Glutamatergic neuron (in vitro differentiated cells): ENCODE measurements at regions not wholly inside any gene's neighbourhood (a gene's known extent, or its start where the extent isn't known, plus 50 kb on each side); places are given as distances from the start of the nearest gene placed in this dataset.

Source experiments
- DNase-seq: peaks from one replicate; pipeline ENCODE4 v3.0.0; 2022
- H3K27ac Mint-ChIP-seq: one replicate; pipeline ENCODE4 v1.8.0; 2020; ENCODE audit warnings: mild to moderate bottlenecking, mixed read lengths, inconsistent platforms; ENCODE audit not compliant: unreplicated experiment
- H3K27me3 Mint-ChIP-seq: one replicate; pipeline ENCODE4 v1.8.0; 2020; ENCODE audit warnings: mild to moderate bottlenecking, moderate library complexity, mixed read lengths, inconsistent platforms; ENCODE audit not compliant: unreplicated experiment
- H3K36me3 Mint-ChIP-seq: one replicate; pipeline ENCODE4 v1.8.0; 2020; ENCODE audit warnings: mild to moderate bottlenecking, mixed read lengths, inconsistent platforms; ENCODE audit not compliant: unreplicated experiment
- H3K4me1 Mint-ChIP-seq: one replicate; pipeline ENCODE4 v1.8.0; 2020; ENCODE audit warnings: mild to moderate bottlenecking, low read depth, mixed read lengths, inconsistent platforms; ENCODE audit not compliant: unreplicated experiment
- H3K4me3 Mint-ChIP-seq: one replicate; pipeline ENCODE4 v1.8.0; 2020; ENCODE audit warnings: mild to moderate bottlenecking, mixed read lengths, inconsistent platforms; ENCODE audit not compliant: unreplicated experiment
- H3K9me3 Mint-ChIP-seq: one replicate; pipeline ENCODE4 v1.8.0; 2020; ENCODE audit warnings: mild to moderate bottlenecking, moderate library complexity, mixed read lengths, inconsistent platforms; ENCODE audit not compliant: unreplicated experiment
- TF ChIP-seq, protein P1 (sequence below): fragments of 200-600 bp; sonication (generic); IDR thresholded peaks from one replicate; pipeline ENCODE4 v1.5.0; 2021; ENCODE audit not compliant: partially characterized antibody, unreplicated experiment

DNA sequence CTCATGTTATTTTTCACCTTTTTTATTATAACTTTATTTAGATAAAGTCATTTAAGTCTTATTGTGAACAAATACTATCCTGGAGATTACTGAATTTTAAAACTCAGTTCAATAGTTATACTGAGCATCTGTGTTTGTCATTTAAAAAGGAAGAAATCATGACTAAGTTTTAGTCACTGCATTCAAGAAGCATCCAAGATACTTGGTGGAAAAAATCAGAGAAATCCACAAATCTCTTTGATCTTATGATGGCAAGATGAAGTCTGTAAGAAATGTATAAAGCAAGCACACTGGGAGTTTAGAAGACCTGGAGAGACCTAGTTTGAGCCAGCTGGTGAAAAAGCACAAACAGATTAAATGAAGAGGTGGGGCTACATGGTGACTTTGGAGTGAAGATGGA lies 529.8 kb upstream of the IGFBP3 start:
- no peak for DNase-seq
- H3K4me1 Mint-ChIP-seq = no peaks in the 10 kb centered on the region
- peaks cover 3% of the 10 kb centered on the region for H3K27me3 Mint-ChIP-seq
- TF ChIP-seq, protein P1, sequence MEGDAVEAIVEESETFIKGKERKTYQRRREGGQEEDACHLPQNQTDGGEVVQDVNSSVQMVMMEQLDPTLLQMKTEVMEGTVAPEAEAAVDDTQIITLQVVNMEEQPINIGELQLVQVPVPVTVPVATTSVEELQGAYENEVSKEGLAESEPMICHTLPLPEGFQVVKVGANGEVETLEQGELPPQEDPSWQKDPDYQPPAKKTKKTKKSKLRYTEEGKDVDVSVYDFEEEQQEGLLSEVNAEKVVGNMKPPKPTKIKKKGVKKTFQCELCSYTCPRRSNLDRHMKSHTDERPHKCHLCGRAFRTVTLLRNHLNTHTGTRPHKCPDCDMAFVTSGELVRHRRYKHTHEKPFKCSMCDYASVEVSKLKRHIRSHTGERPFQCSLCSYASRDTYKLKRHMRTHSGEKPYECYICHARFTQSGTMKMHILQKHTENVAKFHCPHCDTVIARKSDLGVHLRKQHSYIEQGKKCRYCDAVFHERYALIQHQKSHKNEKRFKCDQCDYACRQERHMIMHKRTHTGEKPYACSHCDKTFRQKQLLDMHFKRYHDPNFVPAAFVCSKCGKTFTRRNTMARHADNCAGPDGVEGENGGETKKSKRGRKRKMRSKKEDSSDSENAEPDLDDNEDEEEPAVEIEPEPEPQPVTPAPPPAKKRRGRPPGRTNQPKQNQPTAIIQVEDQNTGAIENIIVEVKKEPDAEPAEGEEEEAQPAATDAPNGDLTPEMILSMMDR = no peak
- H3K36me3 Mint-ChIP-seq = no peaks in the 10 kb centered on the region
- H3K27ac Mint-ChIP-seq = no peak overlapping the region
- peaks cover 6% of the 10 kb centered on the region for H3K9me3 Mint-ChIP-seq
- no peak overlapping the region for H3K4me3 Mint-ChIP-seq

DNA sequence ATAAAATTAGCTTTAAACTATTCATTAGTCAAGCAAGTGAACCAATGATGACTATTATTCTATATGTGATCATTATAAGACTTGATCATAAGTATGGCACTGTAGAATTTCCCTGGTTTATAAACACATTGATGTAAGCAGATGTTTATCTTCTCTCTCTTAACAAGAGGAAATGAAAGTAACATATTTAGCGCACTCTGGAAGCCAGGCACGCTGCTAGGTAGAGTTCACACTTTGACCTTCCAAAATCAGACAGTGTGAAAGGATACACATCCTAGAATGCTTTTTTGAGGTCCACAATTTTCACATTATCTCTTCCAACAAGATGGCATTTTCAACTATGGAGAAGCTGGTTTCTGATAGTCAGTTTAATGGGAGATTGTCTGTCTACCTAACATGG lies 529.4 kb upstream of the IGFBP3 start:
- H3K4me1 Mint-ChIP-seq = no peaks in the 10 kb centered on the region
- TF ChIP-seq, protein P1 = no peak
- no peak for DNase-seq
- no peak overlapping the region for H3K4me3 Mint-ChIP-seq
- no peak overlapping the region for H3K27ac Mint-ChIP-seq
- H3K27me3 Mint-ChIP-seq = peaks cover 4% of the 10 kb centered on the region
- no peaks in the 10 kb centered on the region for H3K36me3 Mint-ChIP-seq
- H3K9me3 Mint-ChIP-seq = peaks cover 6% of the 10 kb centered on the region

DNA sequence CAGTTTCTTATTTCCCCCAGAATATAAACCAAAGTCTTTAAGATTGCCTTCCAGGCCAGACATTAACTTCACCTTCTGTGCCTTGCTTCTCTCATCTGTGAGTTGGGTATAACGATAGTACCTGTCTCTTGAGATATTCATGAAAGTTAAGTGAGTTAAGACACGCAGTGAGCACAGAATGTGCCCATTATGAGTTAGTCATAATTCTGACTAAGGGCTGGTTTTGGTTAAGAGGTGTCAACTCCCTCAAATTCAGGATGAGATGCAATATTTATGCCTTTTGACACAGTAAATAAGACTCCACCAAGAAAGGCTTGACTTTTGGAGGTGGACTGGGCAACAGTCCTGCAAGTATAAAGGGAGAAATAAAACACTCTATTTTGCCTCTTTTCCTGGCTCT lies 528.7 kb upstream of the IGFBP3 start:
- Mint-ChIP-seq H3K27me3 (peaks cover 4% of the 10 kb centered on the region), H3K9me3 (peaks cover 4% of the 10 kb centered on the region), H3K4me3 (no peak overlapping the region), H3K27ac (no peak overlapping the region), H3K36me3 (no peaks in the 10 kb centered on the region), H3K4me1 (no peaks in the 10 kb centered on the region)
- TF ChIP-seq, protein P1 = no peak
- no peak for DNase-seq

DNA sequence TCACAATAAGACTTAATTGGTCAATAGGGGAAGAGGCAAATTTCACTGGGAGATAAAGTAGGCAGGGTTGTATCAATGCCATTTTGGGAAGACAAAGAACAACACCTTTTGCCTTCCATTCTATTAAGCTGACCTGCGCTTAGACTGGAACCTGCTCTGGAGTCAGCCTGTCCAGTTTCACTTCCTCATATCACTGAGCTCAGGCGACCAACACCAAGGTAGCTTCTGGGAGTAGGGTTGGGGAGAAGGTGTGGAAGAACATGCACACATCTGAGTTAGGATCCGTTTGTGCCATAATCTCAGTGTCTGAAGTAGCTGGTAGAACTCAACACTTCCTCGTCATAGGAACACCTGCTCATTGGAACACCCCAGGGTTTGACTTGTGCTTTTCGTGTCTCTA lies 527.4 kb upstream of the IGFBP3 start:
- no peaks in the 10 kb centered on the region for H3K4me1 Mint-ChIP-seq
- peaks cover 4% of the 10 kb centered on the region for H3K9me3 Mint-ChIP-seq
- H3K27ac Mint-ChIP-seq = no peak overlapping the region
- TF ChIP-seq, protein P1 = no peak
- no peak overlapping the region for H3K4me3 Mint-ChIP-seq
- no peak for DNase-seq
- H3K27me3 Mint-ChIP-seq = peaks cover 4% of the 10 kb centered on the region
- peaks cover 4% of the 10 kb centered on the region for H3K36me3 Mint-ChIP-seq

DNA sequence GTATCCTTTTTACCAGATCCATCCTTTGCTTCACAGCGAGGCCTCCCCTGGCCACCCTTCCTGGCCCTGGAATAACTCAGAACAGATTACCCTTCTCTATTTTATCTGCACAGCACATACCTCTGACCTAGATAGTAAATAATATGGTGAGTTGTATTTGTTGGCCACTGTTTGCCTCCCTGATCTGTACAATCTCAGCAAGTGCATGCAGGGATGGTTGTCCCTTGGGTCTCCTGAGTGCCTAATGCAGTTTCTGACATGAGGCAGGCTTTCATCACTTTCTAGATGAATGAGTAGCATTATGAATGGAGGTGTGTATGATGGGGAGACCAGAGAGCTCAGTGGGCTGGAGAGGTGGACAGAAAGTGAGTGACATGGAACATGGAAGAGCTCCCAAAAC lies 525.1 kb upstream of the IGFBP3 start:
- DNase-seq = no peak
- Mint-ChIP-seq H3K27me3 (peaks cover 6% of the 10 kb centered on the region), H3K9me3 (peaks cover 4% of the 10 kb centered on the region), H3K36me3 (peaks cover 4% of the 10 kb centered on the region), H3K27ac (no peak overlapping the region), H3K4me3 (no peak overlapping the region), H3K4me1 (no peaks in the 10 kb centered on the region)
- TF ChIP-seq, protein P1 = no peak
